ENCODE measurements at regions not wholly inside any gene's neighbourhood (a gene's known extent, or its start where the extent isn't known, plus 50 kb on each side); places are given as distances from the start of the nearest gene placed in this dataset.

GRCh38 chr6:23091795-23092194 lies 522.4 kb downstream of the HDGFL1 start:
- H3K4me3 ChIP-seq (ENCODE audit: low read depth, low read length), result no peak overlapping the region
- H3K27me3 ChIP-seq (ENCODE audit: control insufficient read depth, insufficient read depth, low read length), result no peaks in the 10 kb centered on the region
- no peak for TF ChIP-seq CTCF (IDR thresholded peaks at IDR 0.05; ENCODE audit: insufficient read depth, low read length, poor library complexity, severe bottlenecking)
- DNase-seq (ENCODE audit: low read depth), result peak; percentile 9
- no peaks in the 10 kb centered on the region for H3K36me3 ChIP-seq (ENCODE audit: control insufficient read depth, insufficient read depth, low read length)

GRCh38 chr6:23096876-23097275 lies 527.5 kb downstream of the HDGFL1 start:
- no peak for DNase-seq (ENCODE audit: low read depth)

GRCh38 chr6:23097566-23097965 lies 528.2 kb downstream of the HDGFL1 start:
- no peak overlapping the region for H3K4me3 ChIP-seq (ENCODE audit: low read depth, low read length)
- no peaks in the 10 kb centered on the region for H3K36me3 ChIP-seq (ENCODE audit: control insufficient read depth, insufficient read depth, low read length)
- no peaks in the 10 kb centered on the region for H3K27me3 ChIP-seq (ENCODE audit: control insufficient read depth, insufficient read depth, low read length)
- no peak for DNase-seq (ENCODE audit: low read depth)
- no peak for TF ChIP-seq CTCF (IDR thresholded peaks at IDR 0.05; ENCODE audit: insufficient read depth, low read length, poor library complexity, severe bottlenecking)

More at GRCh38 chr6:23096876-23097275, 527.5 kb downstream of the HDGFL1 start:
- Histone ChIP-seq H3K4me3 (ENCODE audit: low read depth, low read length) (no peak overlapping the region), H3K36me3 (ENCODE audit: control insufficient read depth, insufficient read depth, low read length) (no peaks in the 10 kb centered on the region), H3K27me3 (ENCODE audit: control insufficient read depth, insufficient read depth, low read length) (no peaks in the 10 kb centered on the region)
- no peak for TF ChIP-seq CTCF (IDR thresholded peaks at IDR 0.05; ENCODE audit: insufficient read depth, low read length, poor library complexity, severe bottlenecking)

GRCh38 chr6:23106951-23107350 lies 537.6 kb downstream of the HDGFL1 start:
- no peaks in the 10 kb centered on the region for H3K36me3 ChIP-seq (ENCODE audit: control insufficient read depth, insufficient read depth, low read length)
- DNase-seq (ENCODE audit: low read depth), result peak; percentile 0
- TF ChIP-seq CTCF (IDR thresholded peaks at IDR 0.05; ENCODE audit: insufficient read depth, low read length, poor library complexity, severe bottlenecking), result no peak
- H3K27me3 ChIP-seq (ENCODE audit: control insufficient read depth, insufficient read depth, low read length), result no peaks in the 10 kb centered on the region
- no peak overlapping the region for H3K4me3 ChIP-seq (ENCODE audit: low read depth, low read length)

- DNase-seq (ENCODE audit: low read depth), result no peak
- no peak for TF ChIP-seq CTCF (IDR thresholded peaks at IDR 0.05; ENCODE audit: insufficient read depth, low read length, poor library complexity, severe bottlenecking)
- Histone ChIP-seq H3K27me3 (ENCODE audit: control insufficient read depth, insufficient read depth, low read length) (no peaks in the 10 kb centered on the region), H3K4me3 (ENCODE audit: low read depth, low read length) (no peak overlapping the region), H3K36me3 (ENCODE audit: control insufficient read depth, insufficient read depth, low read length) (no peaks in the 10 kb centered on the region)
Measured at GRCh38 chr6:23111984-23112383, 542.6 kb downstream of the HDGFL1 start.

- no peaks in the 10 kb centered on the region for H3K27me3 ChIP-seq (ENCODE audit: control insufficient read depth, insufficient read depth, low read length)
- DNase-seq (ENCODE audit: low read depth), result no peak
- no peak overlapping the region for H3K4me3 ChIP-seq (ENCODE audit: low read depth, low read length)
- TF ChIP-seq CTCF (IDR thresholded peaks at IDR 0.05; ENCODE audit: insufficient read depth, low read length, poor library complexity, severe bottlenecking), result no peak
- no peaks in the 10 kb centered on the region for H3K36me3 ChIP-seq (ENCODE audit: control insufficient read depth, insufficient read depth, low read length)
Measured at GRCh38 chr6:23114812-23115504, 545.6 kb downstream of the HDGFL1 start.

All from kidney epithelial cell (primary cell).